Fibroblast of lung (primary cell): ENCODE measurements at regions not wholly inside any gene's neighbourhood (a gene's known extent, or its start where the extent isn't known, plus 50 kb on each side); places are given as distances from the start of the nearest gene placed in this dataset.

ENCODE experiments used
- DNase-seq, 2 donors: peaks; one replicate each; pipeline versions ENCODE4 v3.0.0 to v3.0.0-alpha.2; 2010; ENCODE audit warnings: low read depth in 2 of 2
- H2AFZ ChIP-seq: 2 replicates; pipeline ENCODE4 v1.5.1; 2012; ENCODE audit warnings: low read length, control low read depth, inconsistent platforms
- H3K27ac ChIP-seq: 2 replicates; pipeline ENCODE4 v1.5.1; 2011; ENCODE audit warnings: low read length, control low read depth; ENCODE audit not compliant: insufficient read depth
- H3K27me3 ChIP-seq: 2 replicates; pipeline ENCODE4 v1.5.1; 2011; ENCODE audit warnings: mild to moderate bottlenecking, low read length; ENCODE audit not compliant: control insufficient read depth, insufficient read depth
- H3K36me3 ChIP-seq: 2 replicates; pipeline ENCODE4 v1.5.1; 2011; ENCODE audit warnings: low read length; ENCODE audit not compliant: control insufficient read depth, insufficient read depth
- H3K4me1 ChIP-seq: 2 replicates; pipeline ENCODE4 v1.5.1; 2011; ENCODE audit warnings: low read length; ENCODE audit not compliant: control insufficient read depth, insufficient read depth; ENCODE audit errors: extremely low read depth
- H3K4me2 ChIP-seq: 2 replicates; pipeline ENCODE4 v1.5.1; 2011; ENCODE audit warnings: low read length, control low read depth; ENCODE audit not compliant: insufficient read depth; ENCODE audit errors: extremely low read depth
- H3K4me3 ChIP-seq, 4 experiments: fragments of 200-600 bp in 1 of 4; sonication (generic) in 1 of 4; replicated peaks in 1 of 4; 2 replicates each; pipeline ENCODE4 v1.5.1; 2011 to 2016; ENCODE audit warnings: low read length in 4 of 4, low read depth in 3 of 4, mild to moderate bottlenecking in 3 of 4, control low read depth in 2 of 4, inconsistent platforms in 1 of 4, mixed read lengths in 1 of 4; ENCODE audit not compliant: insufficient read depth in 1 of 4; ENCODE audit errors: control extremely low read depth in 1 of 4
- H3K79me2 ChIP-seq: 2 replicates; pipeline ENCODE4 v1.5.1; 2012; ENCODE audit warnings: mild to moderate bottlenecking, low read length, inconsistent platforms; ENCODE audit not compliant: control insufficient read depth, insufficient read depth
- H3K9ac ChIP-seq: 2 replicates; pipeline ENCODE4 v1.5.1; 2011; ENCODE audit warnings: mild to moderate bottlenecking, low read length, control low read depth; ENCODE audit not compliant: insufficient read depth
- H3K9me3 ChIP-seq: 2 replicates; pipeline ENCODE4 v1.5.1; 2012; ENCODE audit warnings: low read depth, low read length; ENCODE audit not compliant: control insufficient read depth, insufficient read depth
- H4K20me1 ChIP-seq: 2 replicates; pipeline ENCODE4 v1.5.1; 2011; ENCODE audit warnings: low read length; ENCODE audit not compliant: control insufficient read depth, insufficient read depth; ENCODE audit errors: extremely low read depth
- CTCF ChIP-seq, 2 donors: IDR thresholded peaks in 1 of 2; conservative IDR thresholded peaks in 1 of 2; 1 replicate in 1 of 2; 2 replicates in 1 of 2; pipeline ENCODE4 v1.5.1; 2011 to 2012; ENCODE audit warnings: low read length in 2 of 2, control low read depth in 1 of 2, inconsistent platforms in 1 of 2, low read depth in 1 of 2, mild to moderate bottlenecking in 1 of 2
- EZH2 ChIP-seq: IDR thresholded peaks from 2 replicates; pipeline ENCODE4 v1.5.1; 2012; ENCODE audit warnings: low read length, control low read depth, mild to moderate bottlenecking; ENCODE audit errors: missing control alignments

- DNase-seq = no peak
- no peak for TF ChIP-seq EZH2
- TF ChIP-seq CTCF (conservative IDR thresholded peaks at IDR 0.05 in 1 of 2, IDR thresholded peaks at IDR 0.05 in 1 of 2; ENCODE audit: low read depth in 1 of 2, low read length in 2 of 2) = no peak
- Histone ChIP-seq H3K4me2 (no peak overlapping the region), H3K9ac (no peak overlapping the region), H3K4me1 (no peaks in the 10 kb centered on the region), H3K36me3 (no peaks in the 10 kb centered on the region), H3K9me3 (no peaks in the 10 kb centered on the region), H4K20me1 (no peaks in the 10 kb centered on the region), H3K4me3 (no peak overlapping the region), H3K27ac (no peak overlapping the region), H3K27me3 (no peaks in the 10 kb centered on the region), H3K79me2 (no peaks in the 10 kb centered on the region), H2AFZ (no peak overlapping the region)
Observed at GRCh38 chr3:5388091-5388490, 200.6 kb downstream of the EDEM1 start.

- H2AFZ ChIP-seq = no peak overlapping the region
- no peaks in the 10 kb centered on the region for H3K36me3 ChIP-seq
- no peak overlapping the region for H3K4me2 ChIP-seq
- H3K79me2 ChIP-seq = no peaks in the 10 kb centered on the region
- H3K4me1 ChIP-seq = no peaks in the 10 kb centered on the region
- TF ChIP-seq CTCF (conservative IDR thresholded peaks at IDR 0.05 in 1 of 2, IDR thresholded peaks at IDR 0.05 in 1 of 2; ENCODE audit: low read depth in 1 of 2, low read length in 2 of 2) = no peak
- TF ChIP-seq EZH2 = no peak
- H4K20me1 ChIP-seq = no peaks in the 10 kb centered on the region
- no peaks in the 10 kb centered on the region for H3K27me3 ChIP-seq
- H3K9me3 ChIP-seq = no peaks in the 10 kb centered on the region
- H3K9ac ChIP-seq = no peak overlapping the region
- DNase-seq = peak in 1 of 2 donors; percentile 0
- H3K27ac ChIP-seq = no peak overlapping the region
- no peak overlapping the region for H3K4me3 ChIP-seq
Observed at GRCh38 chr3:5389057-5389456, 201.6 kb downstream of the EDEM1 start.

GRCh38 chr3:5390221-5390620 lies 202.7 kb downstream of the EDEM1 start:
- H3K4me1 ChIP-seq = no peaks in the 10 kb centered on the region
- no peak overlapping the region for H3K4me2 ChIP-seq
- H3K4me3 ChIP-seq = no peak overlapping the region
- no peaks in the 10 kb centered on the region for H3K27me3 ChIP-seq
- no peak overlapping the region for H3K9ac ChIP-seq
- TF ChIP-seq CTCF (conservative IDR thresholded peaks at IDR 0.05 in 1 of 2, IDR thresholded peaks at IDR 0.05 in 1 of 2; ENCODE audit: low read depth in 1 of 2, low read length in 2 of 2) = no peak
- no peak for TF ChIP-seq EZH2
- H3K27ac ChIP-seq = no peak overlapping the region
- DNase-seq = no peak
- no peaks in the 10 kb centered on the region for H3K79me2 ChIP-seq
- no peaks in the 10 kb centered on the region for H4K20me1 ChIP-seq
- no peak overlapping the region for H2AFZ ChIP-seq
- no peaks in the 10 kb centered on the region for H3K9me3 ChIP-seq
- no peaks in the 10 kb centered on the region for H3K36me3 ChIP-seq
